GM19328 (cell line): ENCODE measurements at regions not wholly inside any gene's neighbourhood (a gene's known extent, or its start where the extent isn't known, plus 50 kb on each side); places are given as distances from the start of the nearest gene placed in this dataset.

Source experiments
- ATAC-seq: cut with Tn5 transposase; IDR thresholded peaks from one replicate; pipeline ENCODE4 v1.9.1; 2021; ENCODE audit warnings: mild to moderate bottlenecking, moderate library complexity; ENCODE audit not compliant: unreplicated experiment

- no peak for ATAC-seq
Observed at GRCh38 chr5:58121391-58121790, 338.5 kb downstream of the PLK2 start.

GRCh38 chr5:58117542-58117941, 342.3 kb downstream of the PLK2 start:
- no peak for ATAC-seq

GRCh38 chr5:58116346-58116745, 343.5 kb downstream of the PLK2 start:
- ATAC-seq: no peak

GRCh38 chr5:58115811-58116210, 344.1 kb downstream of the PLK2 start:
- no peak for ATAC-seq

GRCh38 chr5:58114324-58114723, 345.6 kb downstream of the PLK2 start:
- ATAC-seq: no peak

- ATAC-seq: no peak
Observed at GRCh38 chr5:58113172-58113571, 346.7 kb downstream of the PLK2 start.

- ATAC-seq: no peak
Observed at GRCh38 chr5:58108511-58108910, 351.4 kb downstream of the PLK2 start.

GRCh38 chr5:58107704-58108103, 352.2 kb downstream of the PLK2 start:
- no peak for ATAC-seq

GRCh38 chr5:58106754-58107410, 353.0 kb downstream of the PLK2 start:
- no peak for ATAC-seq

GRCh38 chr5:58105836-58106235, 354.1 kb downstream of the PLK2 start:
- ATAC-seq: no peak

- no peak for ATAC-seq
Observed at GRCh38 chr5:58099257-58099656, 360.6 kb downstream of the PLK2 start.

- no peak for ATAC-seq
Observed at GRCh38 chr5:58094031-58094430, 365.9 kb downstream of the PLK2 start.

- ATAC-seq: no peak
Observed at GRCh38 chr5:58090704-58091103, 369.2 kb downstream of the PLK2 start.

- ATAC-seq: no peak
Observed at GRCh38 chr5:58088941-58089340, 370.9 kb downstream of the PLK2 start.

- no peak for ATAC-seq
Observed at GRCh38 chr5:58087905-58088304, 372.0 kb downstream of the PLK2 start.

GRCh38 chr5:58087123-58087522, 372.8 kb downstream of the PLK2 start:
- no peak for ATAC-seq

GRCh38 chr5:58085800-58086199, 374.1 kb downstream of the PLK2 start:
- no peak for ATAC-seq

GRCh38 chr5:58081435-58081834, 378.5 kb downstream of the PLK2 start:
- ATAC-seq: no peak

GRCh38 chr5:58080573-58080972, 379.3 kb downstream of the PLK2 start:
- no peak for ATAC-seq

GRCh38 chr5:58077966-58078365, 381.9 kb downstream of the PLK2 start:
- ATAC-seq: no peak

- ATAC-seq: no peak
Observed at GRCh38 chr5:58077416-58077815, 382.5 kb downstream of the PLK2 start.

GRCh38 chr5:58076483-58077257, 383.2 kb downstream of the PLK2 start:
- no peak for ATAC-seq

GRCh38 chr5:58075907-58076306, 384.0 kb downstream of the PLK2 start:
- ATAC-seq: no peak
